IMR-90 (cell line): ENCODE measurements at regions not wholly inside any gene's neighbourhood (a gene's known extent, or its start where the extent isn't known, plus 50 kb on each side); places are given as distances from the start of the nearest gene placed in this dataset.

ENCODE experiments used
- BHLHE40 ChIP-seq: fragments of 150-350 bp; IDR thresholded peaks from 2 replicates; pipeline ENCODE4 v1.6.1; 2016; ENCODE audit warnings: mild to moderate bottlenecking, low read depth, low read length
- CEBPB ChIP-seq: IDR thresholded peaks from 2 replicates; pipeline ENCODE4 v1.6.1; 2012; ENCODE audit warnings: low read depth, low read length, improper control_type of control experiment
- FOS ChIP-seq: fragments of 150-350 bp; IDR thresholded peaks from 2 replicates; pipeline ENCODE4 v1.6.1; 2016; ENCODE audit warnings: low read depth, low read length
- MXI1 ChIP-seq: IDR thresholded peaks from 2 replicates; pipeline ENCODE4 v1.6.1; 2012; ENCODE audit warnings: low read depth, mild to moderate bottlenecking, low read length, moderate library complexity, borderline replicate concordance
- POLR2A ChIP-seq: IDR thresholded peaks from 2 replicates; pipeline ENCODE4 v1.6.1; 2012; ENCODE audit warnings: mild to moderate bottlenecking, low read depth, low read length
- RAD21 ChIP-seq: IDR thresholded peaks from 2 replicates; pipeline ENCODE4 v1.6.1; 2012; ENCODE audit warnings: low read length, improper control_type of control experiment
- RCOR1 ChIP-seq: IDR thresholded peaks from 2 replicates; pipeline ENCODE4 v1.6.1; 2012; ENCODE audit warnings: mild to moderate bottlenecking, low read length, improper control_type of control experiment; ENCODE audit not compliant: insufficient replicate concordance
- TF ChIP-seq, protein P1 (sequence below): conservative IDR thresholded peaks from 2 replicates; pipeline ENCODE4 v1.5.1; 2012; ENCODE audit warnings: mild to moderate bottlenecking, low read depth, low read length, improper control_type of control experiment

DNA sequence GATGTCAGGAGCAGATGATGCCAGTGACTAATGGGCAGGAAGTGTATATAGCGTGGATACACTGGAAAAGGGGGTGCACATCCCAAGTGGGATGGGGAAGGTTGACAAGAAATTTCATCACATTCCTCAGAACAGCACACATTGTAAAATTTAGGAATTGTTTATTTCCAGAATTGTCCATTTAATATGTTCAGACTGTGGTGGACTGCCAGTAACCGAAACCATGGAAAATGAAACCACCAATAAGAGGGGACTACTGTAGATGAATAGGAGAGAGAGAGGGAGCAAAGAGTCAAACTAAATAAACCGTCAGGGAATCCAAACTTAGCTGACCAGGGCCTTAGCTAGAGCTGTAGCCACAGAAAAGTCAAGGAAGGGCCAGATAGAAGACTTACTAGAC, 164.4 kb upstream of the PRDM1 start:
- TF ChIP-seq, protein P1, sequence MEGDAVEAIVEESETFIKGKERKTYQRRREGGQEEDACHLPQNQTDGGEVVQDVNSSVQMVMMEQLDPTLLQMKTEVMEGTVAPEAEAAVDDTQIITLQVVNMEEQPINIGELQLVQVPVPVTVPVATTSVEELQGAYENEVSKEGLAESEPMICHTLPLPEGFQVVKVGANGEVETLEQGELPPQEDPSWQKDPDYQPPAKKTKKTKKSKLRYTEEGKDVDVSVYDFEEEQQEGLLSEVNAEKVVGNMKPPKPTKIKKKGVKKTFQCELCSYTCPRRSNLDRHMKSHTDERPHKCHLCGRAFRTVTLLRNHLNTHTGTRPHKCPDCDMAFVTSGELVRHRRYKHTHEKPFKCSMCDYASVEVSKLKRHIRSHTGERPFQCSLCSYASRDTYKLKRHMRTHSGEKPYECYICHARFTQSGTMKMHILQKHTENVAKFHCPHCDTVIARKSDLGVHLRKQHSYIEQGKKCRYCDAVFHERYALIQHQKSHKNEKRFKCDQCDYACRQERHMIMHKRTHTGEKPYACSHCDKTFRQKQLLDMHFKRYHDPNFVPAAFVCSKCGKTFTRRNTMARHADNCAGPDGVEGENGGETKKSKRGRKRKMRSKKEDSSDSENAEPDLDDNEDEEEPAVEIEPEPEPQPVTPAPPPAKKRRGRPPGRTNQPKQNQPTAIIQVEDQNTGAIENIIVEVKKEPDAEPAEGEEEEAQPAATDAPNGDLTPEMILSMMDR: no peak
- TF ChIP-seq CEBPB (no peak), POLR2A (no peak), BHLHE40 (no peak), RCOR1 (no peak), MXI1 (no peak), RAD21 (no peak), FOS (no peak)
